ENCODE measurements at regions not wholly inside any gene's neighbourhood (a gene's known extent, or its start where the extent isn't known, plus 50 kb on each side); places are given as distances from the start of the nearest gene placed in this dataset.

GRCh38 chr4:124224256-124224655, 488.3 kb downstream of the ANKRD50 start:
- Mint-ChIP-seq H3K4me3 (no peak overlapping the region), H3K27ac (no peak overlapping the region), H3K9me3 (no peaks in the 10 kb centered on the region), H3K4me1 (ENCODE audit: low read depth) (no peaks in the 10 kb centered on the region), H3K36me3 (ENCODE audit: low read depth) (no peaks in the 10 kb centered on the region), H3K27me3 (ENCODE audit: insufficient read depth) (no peaks in the 10 kb centered on the region)
- no peak for DNase-seq
- no peak for TF ChIP-seq CTCF (IDR thresholded peaks at IDR 0.05)

DNA sequence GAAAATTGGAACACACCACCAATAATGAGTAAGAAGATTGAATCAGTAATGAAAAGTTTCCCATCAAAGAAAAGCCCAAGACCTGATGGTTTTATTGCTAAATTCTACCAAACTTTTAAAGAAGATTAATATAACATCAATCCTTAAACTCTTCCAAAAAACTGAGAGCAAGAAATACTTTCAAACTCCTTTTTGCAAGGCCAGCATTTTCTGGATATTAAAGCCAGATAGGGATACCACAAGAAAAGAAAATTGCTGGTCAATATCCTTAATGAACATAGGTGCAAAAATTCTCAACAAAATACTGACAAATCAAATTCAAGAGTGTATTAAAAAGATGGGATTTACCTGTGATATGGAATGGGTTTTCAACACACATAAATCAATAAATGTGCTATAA, 484.6 kb downstream of the ANKRD50 start:
- H3K4me1 Mint-ChIP-seq (ENCODE audit: low read depth), result no peaks in the 10 kb centered on the region

GRCh38 chr4:124230268-124230667, 482.3 kb downstream of the ANKRD50 start:
- TF ChIP-seq CTCF (IDR thresholded peaks at IDR 0.05), result no peak
- H3K36me3 Mint-ChIP-seq (ENCODE audit: low read depth), result no peaks in the 10 kb centered on the region
- no peak for DNase-seq
- H3K4me1 Mint-ChIP-seq (ENCODE audit: low read depth), result no peaks in the 10 kb centered on the region
- H3K27ac Mint-ChIP-seq, result no peak overlapping the region
- no peak overlapping the region for H3K4me3 Mint-ChIP-seq
- H3K9me3 Mint-ChIP-seq, result no peaks in the 10 kb centered on the region
- H3K27me3 Mint-ChIP-seq (ENCODE audit: insufficient read depth), result no peaks in the 10 kb centered on the region

More for the DNA sequence above, 484.6 kb downstream of the ANKRD50 start:
- no peak for TF ChIP-seq CTCF (IDR thresholded peaks at IDR 0.05)
- DNase-seq, result no peak
- Mint-ChIP-seq H3K9me3 (no peaks in the 10 kb centered on the region), H3K36me3 (ENCODE audit: low read depth) (no peaks in the 10 kb centered on the region), H3K4me3 (no peak overlapping the region), H3K27ac (no peak overlapping the region), H3K27me3 (ENCODE audit: insufficient read depth) (no peaks in the 10 kb centered on the region)

DNA sequence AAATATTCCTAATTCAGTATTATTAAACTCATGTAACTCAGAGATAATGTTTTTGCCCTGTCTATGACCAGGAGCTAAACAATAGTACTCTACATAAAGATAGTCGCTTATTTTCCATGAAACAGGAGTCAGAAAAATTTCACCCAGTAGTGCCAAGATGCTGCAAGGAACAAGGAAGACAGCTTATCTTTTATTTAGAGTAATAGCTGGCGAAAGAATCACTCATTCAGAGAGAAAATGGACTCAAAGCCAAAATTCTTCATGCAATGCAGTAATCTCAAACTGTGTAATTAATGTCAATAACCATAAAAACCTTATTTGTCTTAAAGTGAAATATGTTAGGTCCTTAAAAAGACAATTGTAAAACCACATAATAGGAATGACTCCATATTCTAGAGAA, 477.8 kb downstream of the ANKRD50 start:
- Mint-ChIP-seq H3K4me1 (ENCODE audit: low read depth) (no peaks in the 10 kb centered on the region), H3K4me3 (no peak overlapping the region), H3K36me3 (ENCODE audit: low read depth) (no peaks in the 10 kb centered on the region), H3K27me3 (ENCODE audit: insufficient read depth) (no peaks in the 10 kb centered on the region), H3K27ac (no peak overlapping the region), H3K9me3 (no peaks in the 10 kb centered on the region)
- TF ChIP-seq CTCF (IDR thresholded peaks at IDR 0.05), result no peak
- DNase-seq, result no peak

GRCh38 chr4:124243671-124244366, 468.7 kb downstream of the ANKRD50 start:
- TF ChIP-seq CTCF (IDR thresholded peaks at IDR 0.05), result no peak
- H3K4me1 Mint-ChIP-seq (ENCODE audit: low read depth), result no peaks in the 10 kb centered on the region
- peaks cover 7% of the 10 kb centered on the region for H3K9me3 Mint-ChIP-seq
- H3K36me3 Mint-ChIP-seq (ENCODE audit: low read depth), result peaks cover 5% of the 10 kb centered on the region; the same call in 1 of the 2 replicates
- no peak for DNase-seq
- H3K27me3 Mint-ChIP-seq (ENCODE audit: insufficient read depth), result no peaks in the 10 kb centered on the region; the same call in 1 of the 2 replicates
- no peak overlapping the region for H3K27ac Mint-ChIP-seq
- H3K4me3 Mint-ChIP-seq, result no peak overlapping the region
